ENCODE measurements at regions not wholly inside any gene's neighbourhood (a gene's known extent, or its start where the extent isn't known, plus 50 kb on each side); places are given as distances from the start of the nearest gene placed in this dataset.

- Histone ChIP-seq H3K4me1 (ENCODE audit: control insufficient read depth, insufficient read depth, low read length) (peaks cover 8% of the 10 kb centered on the region; the same call in 1 of the 2 replicates), H3K9me3 (ENCODE audit: control insufficient read depth, insufficient read depth, low read depth, low read length) (peaks cover 28% of the 10 kb centered on the region), H3K27me3 (ENCODE audit: control insufficient read depth, insufficient read depth, low read length) (no peaks in the 10 kb centered on the region), H3K36me3 (ENCODE audit: control insufficient read depth, insufficient read depth, low read length) (no peaks in the 10 kb centered on the region), H3K4me3 (ENCODE audit: low read depth, low read length) (no peak overlapping the region), H3K27ac (ENCODE audit: low read depth, low read length) (no peak overlapping the region), H3K9ac (ENCODE audit: low read length) (no peak overlapping the region)
These were observed 389.5 kb downstream of the TMEM114 start for GRCh38 chr16:8200839-8201238.

GRCh38 chr16:8199390-8199789, 390.9 kb downstream of the TMEM114 start:
- peaks cover 8% of the 10 kb centered on the region; the same call in 1 of the 2 replicates for H3K4me1 ChIP-seq (ENCODE audit: control insufficient read depth, insufficient read depth, low read length)
- no peak overlapping the region for H3K9ac ChIP-seq (ENCODE audit: low read length)
- no peaks in the 10 kb centered on the region for H3K27me3 ChIP-seq (ENCODE audit: control insufficient read depth, insufficient read depth, low read length)
- no peaks in the 10 kb centered on the region for H3K36me3 ChIP-seq (ENCODE audit: control insufficient read depth, insufficient read depth, low read length)
- H3K4me3 ChIP-seq (ENCODE audit: low read depth, low read length) = no peak overlapping the region
- peaks cover 28% of the 10 kb centered on the region for H3K9me3 ChIP-seq (ENCODE audit: control insufficient read depth, insufficient read depth, low read depth, low read length)
- no peak overlapping the region for H3K27ac ChIP-seq (ENCODE audit: low read depth, low read length)

- Histone ChIP-seq H3K27ac (ENCODE audit: low read depth, low read length) (no peak overlapping the region), H3K4me3 (ENCODE audit: low read depth, low read length) (no peak overlapping the region), H3K27me3 (ENCODE audit: control insufficient read depth, insufficient read depth, low read length) (no peaks in the 10 kb centered on the region), H3K9ac (ENCODE audit: low read length) (no peak overlapping the region), H3K9me3 (ENCODE audit: control insufficient read depth, insufficient read depth, low read depth, low read length) (no peaks in the 10 kb centered on the region), H3K4me1 (ENCODE audit: control insufficient read depth, insufficient read depth, low read length) (peaks cover 8% of the 10 kb centered on the region; the same call in 1 of the 2 replicates), H3K36me3 (ENCODE audit: control insufficient read depth, insufficient read depth, low read length) (no peaks in the 10 kb centered on the region)
These were observed 395.5 kb downstream of the TMEM114 start for GRCh38 chr16:8194794-8195193.

- Histone ChIP-seq H3K27ac (ENCODE audit: low read depth, low read length) (no peak overlapping the region), H3K4me3 (ENCODE audit: low read depth, low read length) (no peak overlapping the region), H3K4me1 (ENCODE audit: control insufficient read depth, insufficient read depth, low read length) (no peaks in the 10 kb centered on the region), H3K9me3 (ENCODE audit: control insufficient read depth, insufficient read depth, low read depth, low read length) (no peaks in the 10 kb centered on the region), H3K36me3 (ENCODE audit: control insufficient read depth, insufficient read depth, low read length) (no peaks in the 10 kb centered on the region), H3K27me3 (ENCODE audit: control insufficient read depth, insufficient read depth, low read length) (no peaks in the 10 kb centered on the region), H3K9ac (ENCODE audit: low read length) (no peak overlapping the region)
These were observed 401.5 kb downstream of the TMEM114 start for GRCh38 chr16:8188841-8189240.

GRCh38 chr16:8187782-8188372, 402.4 kb downstream of the TMEM114 start:
- Histone ChIP-seq H3K9me3 (ENCODE audit: control insufficient read depth, insufficient read depth, low read depth, low read length) (no peaks in the 10 kb centered on the region; the same call in 1 of the 2 replicates), H3K4me3 (ENCODE audit: low read depth, low read length) (no peak overlapping the region), H3K9ac (ENCODE audit: low read length) (no peak overlapping the region), H3K4me1 (ENCODE audit: control insufficient read depth, insufficient read depth, low read length) (no peaks in the 10 kb centered on the region), H3K27ac (ENCODE audit: low read depth, low read length) (no peak overlapping the region), H3K36me3 (ENCODE audit: control insufficient read depth, insufficient read depth, low read length) (no peaks in the 10 kb centered on the region), H3K27me3 (ENCODE audit: control insufficient read depth, insufficient read depth, low read length) (no peaks in the 10 kb centered on the region)

- no peaks in the 10 kb centered on the region for H3K27me3 ChIP-seq (ENCODE audit: control insufficient read depth, insufficient read depth, low read length)
- H3K27ac ChIP-seq (ENCODE audit: low read depth, low read length) = no peak overlapping the region
- no peaks in the 10 kb centered on the region; the same call in 1 of the 2 replicates for H3K9me3 ChIP-seq (ENCODE audit: control insufficient read depth, insufficient read depth, low read depth, low read length)
These were observed 405.5 kb downstream of the TMEM114 start for GRCh38 chr16:8184854-8185253.

GRCh38 chr16:8183176-8184099, 406.9 kb downstream of the TMEM114 start:
- H3K27ac ChIP-seq (ENCODE audit: low read depth, low read length) = no peak overlapping the region
- H3K9ac ChIP-seq (ENCODE audit: low read length) = no peak overlapping the region
- no peak overlapping the region for H3K4me3 ChIP-seq (ENCODE audit: low read depth, low read length)
- no peaks in the 10 kb centered on the region for H3K36me3 ChIP-seq (ENCODE audit: control insufficient read depth, insufficient read depth, low read length)
- peaks cover 13% of the 10 kb centered on the region for H3K4me1 ChIP-seq (ENCODE audit: control insufficient read depth, insufficient read depth, low read length)
- no peaks in the 10 kb centered on the region for H3K27me3 ChIP-seq (ENCODE audit: control insufficient read depth, insufficient read depth, low read length)
- H3K9me3 ChIP-seq (ENCODE audit: control insufficient read depth, insufficient read depth, low read depth, low read length) = no peaks in the 10 kb centered on the region; the same call in 1 of the 2 replicates

More at GRCh38 chr16:8184854-8185253, 405.5 kb downstream of the TMEM114 start:
- no peaks in the 10 kb centered on the region for H3K36me3 ChIP-seq (ENCODE audit: control insufficient read depth, insufficient read depth, low read length)
- H3K4me1 ChIP-seq (ENCODE audit: control insufficient read depth, insufficient read depth, low read length) = peaks cover 7% of the 10 kb centered on the region
- no peak overlapping the region for H3K9ac ChIP-seq (ENCODE audit: low read length)
- H3K4me3 ChIP-seq (ENCODE audit: low read depth, low read length) = no peak overlapping the region

- Histone ChIP-seq H3K4me3 (ENCODE audit: low read depth, low read length) (no peak overlapping the region), H3K4me1 (ENCODE audit: control insufficient read depth, insufficient read depth, low read length) (peaks cover 19% of the 10 kb centered on the region), H3K27ac (ENCODE audit: low read depth, low read length) (no peak overlapping the region), H3K9ac (ENCODE audit: low read length) (no peak overlapping the region), H3K27me3 (ENCODE audit: control insufficient read depth, insufficient read depth, low read length) (no peaks in the 10 kb centered on the region), H3K36me3 (ENCODE audit: control insufficient read depth, insufficient read depth, low read length) (no peaks in the 10 kb centered on the region), H3K9me3 (ENCODE audit: control insufficient read depth, insufficient read depth, low read depth, low read length) (no peaks in the 10 kb centered on the region; the same call in 1 of the 2 replicates)
These were observed 407.6 kb downstream of the TMEM114 start for GRCh38 chr16:8182761-8183160.

- Histone ChIP-seq H3K9me3 (ENCODE audit: control insufficient read depth, insufficient read depth, low read depth, low read length) (no peaks in the 10 kb centered on the region; the same call in 1 of the 2 replicates), H3K9ac (ENCODE audit: low read length) (peak overlapping the region; percentile 66)
These were observed 410.7 kb downstream of the TMEM114 start for GRCh38 chr16:8179615-8180014.

GRCh38 chr16:8178271-8178670, 412.0 kb downstream of the TMEM114 start:
- no peaks in the 10 kb centered on the region for H3K27me3 ChIP-seq (ENCODE audit: control insufficient read depth, insufficient read depth, low read length)
- no peaks in the 10 kb centered on the region for H3K9me3 ChIP-seq (ENCODE audit: control insufficient read depth, insufficient read depth, low read depth, low read length)
- H3K27ac ChIP-seq (ENCODE audit: low read depth, low read length) = peak overlapping the region; percentile 69; the same call in 1 of the 2 replicates
- H3K4me3 ChIP-seq (ENCODE audit: low read depth, low read length) = no peak overlapping the region
- peak overlapping the region; percentile 72 for H3K9ac ChIP-seq (ENCODE audit: low read length)
- no peaks in the 10 kb centered on the region for H3K36me3 ChIP-seq (ENCODE audit: control insufficient read depth, insufficient read depth, low read length)
- H3K4me1 ChIP-seq (ENCODE audit: control insufficient read depth, insufficient read depth, low read length) = peaks cover 19% of the 10 kb centered on the region

More at GRCh38 chr16:8179615-8180014, 410.7 kb downstream of the TMEM114 start:
- H3K27ac ChIP-seq (ENCODE audit: low read depth, low read length) = peak overlapping the region; percentile 62; the same call in 1 of the 2 replicates
- H3K4me1 ChIP-seq (ENCODE audit: control insufficient read depth, insufficient read depth, low read length) = peaks cover 19% of the 10 kb centered on the region
- no peaks in the 10 kb centered on the region for H3K36me3 ChIP-seq (ENCODE audit: control insufficient read depth, insufficient read depth, low read length)
- no peaks in the 10 kb centered on the region for H3K27me3 ChIP-seq (ENCODE audit: control insufficient read depth, insufficient read depth, low read length)
- H3K4me3 ChIP-seq (ENCODE audit: low read depth, low read length) = no peak overlapping the region

- Histone ChIP-seq H3K4me1 (ENCODE audit: control insufficient read depth, insufficient read depth, low read length) (peaks cover 15% of the 10 kb centered on the region), H3K4me3 (ENCODE audit: low read depth, low read length) (no peak overlapping the region)
These were observed 414.9 kb downstream of the TMEM114 start for GRCh38 chr16:8175411-8175810.

More at GRCh38 chr16:8175411-8175810, 414.9 kb downstream of the TMEM114 start:
- Histone ChIP-seq H3K27me3 (ENCODE audit: control insufficient read depth, insufficient read depth, low read length) (no peaks in the 10 kb centered on the region), H3K36me3 (ENCODE audit: control insufficient read depth, insufficient read depth, low read length) (no peaks in the 10 kb centered on the region), H3K9me3 (ENCODE audit: control insufficient read depth, insufficient read depth, low read depth, low read length) (no peaks in the 10 kb centered on the region), H3K27ac (ENCODE audit: low read depth, low read length) (no peak overlapping the region), H3K9ac (ENCODE audit: low read length) (no peak overlapping the region)

All from HUES6 (cell line).